Left lobe of liver (tissue), 2 donors: ENCODE measurements at regions not wholly inside any gene's neighbourhood (a gene's known extent, or its start where the extent isn't known, plus 50 kb on each side); places are given as distances from the start of the nearest gene placed in this dataset.

Source experiments
- ATAC-seq: fragments of 200-7000 bp; cut with Tn5 transposase; one replicate; pipeline ENCODE4 v1.9.1; 2020; ENCODE audit warnings: mild to moderate bottlenecking, moderate library complexity
- DNase-seq: peaks from one replicate; pipeline ENCODE4 v3.0.0-alpha.2; 2020; ENCODE audit warnings: low spot score
- donor health status: DM: no; HTN: no; CAD: no; lungs with moderate emphysema.
- donor health status: DM: no; HTN: yes; CAD: no.

GRCh38 chr20:59547596-59547995 lies 56.7 kb upstream of the PHACTR3 start:
- no peak for DNase-seq
- ATAC-seq = no peak
